ENCODE measurements at regions not wholly inside any gene's neighbourhood (a gene's known extent, or its start where the extent isn't known, plus 50 kb on each side); places are given as distances from the start of the nearest gene placed in this dataset.
"Not testable (repeated sequence)": the region's sequence is repeated elsewhere in the genome, so short reads cannot be mapped to it uniquely, and the experiment has no call there.

DNA sequence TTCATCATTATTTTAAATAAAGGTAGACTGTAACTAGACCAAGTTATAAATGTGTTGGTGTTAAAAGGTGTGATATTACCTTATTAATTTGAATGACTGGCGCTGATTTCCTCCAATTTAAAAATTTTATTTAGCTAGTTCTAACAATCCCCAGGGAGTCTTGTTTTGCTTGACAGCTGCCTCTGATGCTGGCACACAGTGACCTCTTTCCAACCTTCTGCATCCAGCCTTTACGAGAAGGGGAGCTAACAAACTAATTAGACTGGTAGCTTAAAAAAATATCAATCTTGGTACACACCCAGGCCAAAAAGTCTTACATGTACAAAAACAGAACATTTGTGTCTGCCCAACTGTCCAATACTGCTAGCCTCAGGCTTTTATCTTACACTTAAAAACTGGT, 51.8 kb upstream of the ENPEP start:
- peak; percentile 34 for DNase-seq (ENCODE audit: low read depth)

DNA sequence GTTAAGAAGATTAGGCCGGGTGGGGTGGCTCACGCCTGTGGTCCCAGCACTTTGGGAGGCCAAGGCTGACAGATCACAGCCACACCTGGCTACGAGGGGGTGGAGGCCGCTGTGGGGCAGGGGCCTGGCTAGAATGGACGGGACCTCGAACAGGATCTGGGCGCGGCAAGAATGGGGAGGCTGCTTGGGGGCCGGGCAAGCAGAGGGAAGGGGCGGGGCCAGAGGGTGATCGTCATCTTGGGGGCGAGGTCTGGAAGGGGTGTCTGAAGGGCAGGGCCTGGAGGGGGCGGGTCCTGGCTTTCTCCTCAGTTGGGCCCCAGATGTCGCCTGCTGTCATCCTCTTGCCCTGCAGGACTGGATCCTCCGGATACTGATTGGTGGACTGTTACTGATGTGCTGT, 57.3 kb upstream of the ENPEP start:
- DNase-seq (ENCODE audit: low read depth) = no peak

DNA sequence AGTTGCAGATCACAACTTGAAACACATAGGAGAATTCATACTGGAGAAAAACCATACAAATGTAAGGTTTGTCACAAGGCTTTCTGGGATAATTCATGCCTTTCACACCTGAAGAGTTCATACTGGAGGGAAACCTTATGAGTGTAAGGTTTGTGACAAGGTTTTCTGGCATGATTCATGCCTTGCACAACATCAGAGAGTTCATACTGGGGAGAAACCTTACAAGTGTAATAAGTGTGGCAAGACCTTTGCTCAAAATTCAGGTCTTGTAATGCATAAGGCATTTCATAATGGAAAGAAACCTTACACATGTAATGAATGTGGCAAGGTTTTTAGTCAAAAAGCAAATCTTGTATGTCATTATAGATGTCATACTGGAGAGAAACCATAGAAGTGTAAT, 58.8 kb upstream of the ENPEP start:
- DNase-seq (ENCODE audit: low read depth) = no peak

- DNase-seq (ENCODE audit: low read depth) = no peak
These were observed 60.5 kb upstream of the ENPEP start for GRCh38 chr4:110415478-110415877.

DNA sequence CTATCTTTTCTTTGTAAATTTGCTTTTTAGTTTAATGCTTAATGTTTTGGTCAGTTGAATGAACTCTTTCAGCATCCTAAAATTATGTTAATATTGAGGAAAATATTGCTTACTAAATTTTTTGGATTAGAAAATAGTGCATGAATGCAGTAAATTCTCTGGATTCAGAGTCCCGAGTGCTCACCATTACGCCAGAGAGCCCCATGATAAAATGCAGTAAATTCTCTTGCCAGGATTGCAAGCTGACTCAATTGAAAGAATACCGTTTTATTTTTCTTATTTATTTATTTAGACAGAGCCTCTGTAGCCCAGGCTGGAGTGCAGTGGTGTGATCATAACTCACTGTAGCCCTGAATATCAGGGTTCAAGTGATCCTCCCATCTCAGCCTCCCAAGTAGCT, 60.9 kb upstream of the ENPEP start:
- no peak for DNase-seq (ENCODE audit: low read depth)

- DNase-seq (ENCODE audit: low read depth) = no peak
These were observed 61.4 kb upstream of the ENPEP start for GRCh38 chr4:110414561-110414920.

GRCh38 chr4:110413807-110414560, 62.0 kb upstream of the ENPEP start:
- DNase-seq (ENCODE audit: low read depth) = peak; percentile 95

DNA sequence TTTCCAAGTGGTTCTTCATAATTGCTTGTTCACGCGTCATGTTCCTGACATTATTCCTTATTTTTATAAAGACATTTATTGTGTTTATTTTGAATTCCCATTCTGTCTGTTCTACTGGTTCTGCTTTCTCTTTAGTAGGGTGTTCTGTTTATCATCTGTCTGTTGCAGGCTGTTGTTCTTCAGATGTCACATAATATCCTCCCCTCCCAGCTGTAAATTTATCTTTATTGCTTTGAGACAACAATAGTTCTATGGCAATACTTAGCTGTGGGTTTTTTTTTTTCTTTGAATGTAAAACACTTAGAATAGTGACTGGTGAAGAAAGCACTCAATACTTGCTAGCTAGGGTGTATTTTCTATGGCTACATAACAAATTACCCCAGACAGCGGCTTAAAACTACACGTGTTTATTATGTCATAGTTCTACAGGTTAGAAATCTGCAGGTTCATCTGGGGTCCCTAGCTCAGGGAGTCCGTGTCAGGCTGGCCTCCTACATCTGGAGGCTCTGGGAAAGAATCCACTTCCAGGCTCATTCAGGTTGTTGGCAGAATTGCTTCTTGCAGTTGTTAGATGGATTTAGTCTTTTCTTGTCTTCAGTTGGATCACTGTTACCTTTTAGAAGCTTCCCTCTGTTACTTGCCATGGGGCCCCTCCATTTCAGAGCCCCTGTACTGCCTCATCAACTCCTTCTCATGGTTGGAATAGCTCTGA, 63.4 kb upstream of the ENPEP start:
- no peak for DNase-seq (ENCODE audit: low read depth)

DNA sequence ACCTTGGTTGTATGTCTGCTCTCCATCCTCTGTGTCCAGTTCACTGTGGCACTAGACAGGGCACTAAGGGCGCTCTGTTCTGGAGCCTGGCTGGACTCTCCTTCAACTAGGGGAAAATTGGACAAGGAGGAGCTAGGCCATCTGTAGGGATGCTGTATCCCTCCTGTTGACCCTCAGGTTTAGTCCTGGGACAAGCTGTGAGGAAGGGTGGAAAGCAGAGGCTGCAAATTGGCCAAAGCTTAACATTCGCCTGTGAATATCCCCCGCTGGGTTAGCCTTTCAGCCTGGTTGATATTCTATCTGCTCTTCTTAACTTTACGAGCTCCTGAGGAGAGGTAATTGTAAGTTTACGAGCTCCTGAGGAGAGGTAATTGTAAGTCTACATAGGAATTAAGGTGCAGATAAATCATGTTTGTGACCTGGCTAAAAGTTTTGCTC, 64.4 kb upstream of the ENPEP start:
- no peak for DNase-seq (ENCODE audit: low read depth)

GRCh38 chr4:110410853-110411573, 64.9 kb upstream of the ENPEP start:
- DNase-seq (ENCODE audit: low read depth) = not testable (repeated sequence)

- no peak for DNase-seq (ENCODE audit: low read depth)
These were observed 75.9 kb upstream of the ENPEP start for GRCh38 chr4:110400086-110400485.

GRCh38 chr4:110399046-110399445, 76.9 kb upstream of the ENPEP start:
- DNase-seq (ENCODE audit: low read depth) = not testable (repeated sequence)

DNA sequence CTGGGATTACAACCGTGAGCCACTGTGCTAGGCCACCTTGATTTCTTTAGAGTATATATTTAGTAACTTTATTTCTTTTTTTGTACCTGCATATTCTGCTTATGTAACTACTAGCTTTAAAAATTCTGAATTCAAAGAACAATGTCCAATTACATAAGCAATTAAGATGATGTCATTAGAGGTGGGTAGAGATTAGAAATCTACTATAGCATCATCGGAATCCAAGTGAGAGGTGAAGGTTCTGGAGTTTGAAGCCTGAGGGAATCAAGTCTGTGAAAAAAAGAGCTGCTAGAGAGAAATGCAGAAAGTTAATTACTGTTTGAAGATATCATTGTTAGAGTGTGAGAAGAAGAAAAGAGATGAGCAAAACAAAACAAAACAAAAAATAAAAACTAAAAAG, 79.0 kb upstream of the ENPEP start:
- DNase-seq (ENCODE audit: low read depth) = no peak

- no peak for DNase-seq (ENCODE audit: low read depth)
These were observed 80.5 kb upstream of the ENPEP start for GRCh38 chr4:110395421-110395820.

- no peak for DNase-seq (ENCODE audit: low read depth)
These were observed 81.1 kb upstream of the ENPEP start for GRCh38 chr4:110394871-110395270.

DNA sequence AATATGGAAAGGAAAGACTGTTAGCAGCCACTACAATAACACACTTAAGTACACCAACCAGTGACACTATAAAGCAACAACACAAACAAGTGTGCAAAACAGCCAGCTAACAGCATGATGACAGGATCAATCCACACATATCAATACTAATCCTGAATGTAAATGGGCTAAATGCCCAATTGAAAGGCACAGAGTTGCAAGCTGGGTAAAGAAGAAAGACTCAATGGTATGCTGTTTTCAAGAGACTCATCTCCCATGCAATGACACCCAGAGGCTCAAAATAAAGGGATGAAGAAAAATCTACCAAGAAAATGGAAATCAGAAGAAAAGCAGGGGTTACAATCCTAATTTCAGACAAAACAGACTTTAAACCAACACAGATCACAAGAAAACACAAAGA, 94.2 kb upstream of the ENPEP start:
- DNase-seq (ENCODE audit: low read depth) = no peak

DNA sequence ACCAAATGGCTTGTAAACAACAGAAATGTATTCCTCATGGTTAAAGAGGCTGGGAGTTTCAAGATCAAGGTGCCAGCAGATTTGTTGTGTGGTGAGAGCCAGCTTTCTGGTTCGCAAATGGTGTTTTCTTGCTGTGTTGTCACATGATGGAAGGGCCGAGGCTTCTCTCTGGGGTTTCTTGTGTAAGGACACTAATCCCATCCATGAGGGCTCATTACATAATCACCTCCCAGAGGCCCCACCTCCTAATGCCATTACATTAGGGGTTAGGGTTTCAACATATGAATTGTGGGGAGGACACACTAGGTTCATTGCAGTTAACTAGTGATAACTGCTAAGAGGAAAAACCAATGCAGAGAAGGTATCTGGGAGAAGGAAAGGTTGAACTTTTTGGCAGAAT, 103.5 kb upstream of the ENPEP start:
- DNase-seq (ENCODE audit: low read depth) = no peak

DNA sequence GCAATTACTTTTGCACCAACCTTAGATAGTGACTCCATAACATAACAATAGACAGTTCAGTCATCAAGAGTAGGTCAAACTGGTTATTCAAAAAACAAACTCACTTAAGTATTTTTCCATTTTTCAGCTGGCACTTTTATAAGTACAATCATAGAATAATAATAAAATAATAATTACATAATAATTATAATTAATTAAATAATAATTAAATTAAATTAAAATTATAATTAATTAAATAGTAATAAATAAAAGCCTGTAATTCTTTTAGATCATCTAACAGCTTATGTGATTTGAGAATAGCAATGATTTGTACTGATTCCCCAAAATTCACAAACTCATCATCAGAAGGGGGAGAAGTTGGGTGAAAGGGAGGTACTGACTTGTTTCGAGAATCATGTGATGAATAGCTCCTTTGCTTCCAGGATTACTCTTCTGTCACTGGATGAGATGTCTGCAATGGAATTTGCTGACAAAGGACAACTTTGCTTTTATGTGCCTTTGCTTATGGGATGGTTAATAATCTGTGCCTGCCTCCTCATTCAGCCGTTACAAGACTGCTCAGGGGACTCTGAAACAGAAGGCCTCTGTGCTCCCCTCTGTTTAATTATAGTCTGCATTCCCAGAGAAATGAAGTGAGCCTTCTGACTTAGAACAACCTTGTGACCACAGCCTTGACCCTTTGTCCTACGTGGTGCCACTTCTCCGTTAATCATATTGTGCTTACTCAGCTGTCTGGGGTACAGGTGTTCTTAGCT, 104.8 kb upstream of the ENPEP start:
- DNase-seq (ENCODE audit: low read depth) = peak; percentile 86

DNA sequence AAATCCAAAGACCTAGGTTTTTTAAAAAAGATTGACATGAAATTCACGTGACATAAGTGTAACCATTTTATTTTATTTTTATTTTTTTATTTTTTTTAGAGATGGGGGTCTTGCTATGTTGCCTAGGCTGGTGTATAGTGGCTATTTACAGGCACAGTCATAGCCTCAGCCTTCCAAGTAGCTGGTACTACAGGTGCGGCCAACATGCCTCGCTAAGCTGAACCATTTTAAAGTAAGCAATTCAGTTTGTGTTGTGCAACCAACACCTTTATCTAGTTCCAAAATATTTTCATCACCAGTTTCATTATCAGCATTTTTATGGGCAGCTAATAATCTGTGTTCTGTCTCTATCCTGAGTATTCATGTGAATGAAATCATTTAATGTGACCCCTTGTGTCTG, 107.5 kb upstream of the ENPEP start:
- DNase-seq (ENCODE audit: low read depth) = no peak

- DNase-seq (ENCODE audit: low read depth) = no peak
These were observed 108.8 kb upstream of the ENPEP start for GRCh38 chr4:110367156-110367555.

GRCh38 chr4:110365761-110366160, 110.2 kb upstream of the ENPEP start:
- DNase-seq (ENCODE audit: low read depth) = no peak
